ENCODE measurements at regions not wholly inside any gene's neighbourhood (a gene's known extent, or its start where the extent isn't known, plus 50 kb on each side); places are given as distances from the start of the nearest gene placed in this dataset.
A peak's percentile ranks its signal among the peaks of the same experiment; 100 is the strongest.

- no peak for DNase-seq (ENCODE audit: low read depth)
Observed at GRCh38 chr5:87872986-87873385, 395.7 kb downstream of the TMEM161B start.

GRCh38 chr5:87868792-87869191, 399.9 kb downstream of the TMEM161B start:
- DNase-seq (ENCODE audit: low read depth) = no peak

GRCh38 chr5:87867281-87867680, 401.4 kb downstream of the TMEM161B start:
- no peak for DNase-seq (ENCODE audit: low read depth)

- DNase-seq (ENCODE audit: low read depth) = no peak
Observed at GRCh38 chr5:87853541-87853940, 415.1 kb downstream of the TMEM161B start.

- DNase-seq (ENCODE audit: low read depth) = no peak
Observed at GRCh38 chr5:87851603-87852002, 417.0 kb downstream of the TMEM161B start.

GRCh38 chr5:87850843-87851242, 417.8 kb downstream of the TMEM161B start:
- no peak for DNase-seq (ENCODE audit: low read depth)

GRCh38 chr5:87845734-87846133, 422.9 kb downstream of the TMEM161B start:
- no peak for DNase-seq (ENCODE audit: low read depth)

GRCh38 chr5:87844866-87845265, 423.8 kb downstream of the TMEM161B start:
- no peak for DNase-seq (ENCODE audit: low read depth)

- no peak for DNase-seq (ENCODE audit: low read depth)
Observed at GRCh38 chr5:87844449-87844848, 424.2 kb downstream of the TMEM161B start.

GRCh38 chr5:87836696-87837095, 424.0 kb upstream of the CCNH start:
- DNase-seq (ENCODE audit: low read depth) = no peak

GRCh38 chr5:87831499-87831898, 418.8 kb upstream of the CCNH start:
- no peak for DNase-seq (ENCODE audit: low read depth)

GRCh38 chr5:87829217-87829551, 416.5 kb upstream of the CCNH start:
- peak; percentile 2 for DNase-seq (ENCODE audit: low read depth)

- DNase-seq (ENCODE audit: low read depth) = no peak
Observed at GRCh38 chr5:87828545-87829216, 416.0 kb upstream of the CCNH start.

- no peak for DNase-seq (ENCODE audit: low read depth)
Observed at GRCh38 chr5:87827539-87827938, 414.8 kb upstream of the CCNH start.

- no peak for DNase-seq (ENCODE audit: low read depth)
Observed at GRCh38 chr5:87826507-87826906, 413.8 kb upstream of the CCNH start.

GRCh38 chr5:87825583-87825982, 412.9 kb upstream of the CCNH start:
- no peak for DNase-seq (ENCODE audit: low read depth)

GRCh38 chr5:87807783-87808182, 395.1 kb upstream of the CCNH start:
- no peak for DNase-seq (ENCODE audit: low read depth)

- DNase-seq (ENCODE audit: low read depth) = no peak
Observed at GRCh38 chr5:87803352-87803751, 390.6 kb upstream of the CCNH start.

GRCh38 chr5:87791869-87792268, 379.1 kb upstream of the CCNH start:
- DNase-seq (ENCODE audit: low read depth) = no peak

- DNase-seq (ENCODE audit: low read depth) = no peak
Observed at GRCh38 chr5:87788416-87788815, 375.7 kb upstream of the CCNH start.

- no peak for DNase-seq (ENCODE audit: low read depth)
Observed at GRCh38 chr5:87787625-87788256, 375.0 kb upstream of the CCNH start.

- DNase-seq (ENCODE audit: low read depth) = no peak
Observed at GRCh38 chr5:87787086-87787485, 374.4 kb upstream of the CCNH start.

- DNase-seq (ENCODE audit: low read depth) = no peak
Observed at GRCh38 chr5:87786471-87786870, 373.7 kb upstream of the CCNH start.
